K562 (cell line): ENCODE measurements at regions not wholly inside any gene's neighbourhood (a gene's known extent, or its start where the extent isn't known, plus 50 kb on each side); places are given as distances from the start of the nearest gene placed in this dataset.

Experiments
- FOXM1 ChIP-seq, 2 experiments: fragments of 450-650 bp in 1 of 2; sonication (generic) in 1 of 2; formaldehyde crosslinking in 1 of 2; IDR thresholded peaks; 2 replicates each; pipeline versions ENCODE4 v1.6.1 to v1.9.0; 2017 to 2022; ENCODE audit warnings: low read depth in 2 of 2, mild to moderate bottlenecking in 2 of 2, missing genetic modification reagents in 1 of 2, moderate library complexity in 1 of 2
- GATA2 ChIP-seq: sonication (generic); formaldehyde crosslinking; IDR thresholded peaks from 2 replicates; pipeline ENCODE4 v1.4.0; 2020; ENCODE audit warnings: mild to moderate bottlenecking, missing genetic modification reagents
- ZNF274 ChIP-seq: IDR thresholded peaks from 2 replicates; pipeline ENCODE4 v1.6.1; 2011; ENCODE audit warnings: low read depth, mild to moderate bottlenecking, low read length, moderate library complexity, borderline replicate concordance
- ZNF668 ChIP-seq: fragments of 250-450 bp; sonication (Bioruptor Pico); IDR thresholded peaks from 2 replicates; pipeline ENCODE4 v1.8.0; 2022; ENCODE audit warnings: mild to moderate bottlenecking, inconsistent platforms
- TF ChIP-seq, protein P1 (sequence below), 3 experiments: fragments of 200-800 bp in 1 of 3; sonication (Bioruptor generic) in 1 of 3; sonication (generic) in 1 of 3; formaldehyde crosslinking in 1 of 3; IDR thresholded peaks; 2 replicates each; pipeline versions ENCODE4 v1.6.1 to v1.8.0; 2016 to 2022; ENCODE audit warnings: mild to moderate bottlenecking in 2 of 3, missing compliant biosample characterization in 2 of 3, missing genetic modification characterization in 2 of 3, missing genetic modification reagents in 1 of 3

DNA sequence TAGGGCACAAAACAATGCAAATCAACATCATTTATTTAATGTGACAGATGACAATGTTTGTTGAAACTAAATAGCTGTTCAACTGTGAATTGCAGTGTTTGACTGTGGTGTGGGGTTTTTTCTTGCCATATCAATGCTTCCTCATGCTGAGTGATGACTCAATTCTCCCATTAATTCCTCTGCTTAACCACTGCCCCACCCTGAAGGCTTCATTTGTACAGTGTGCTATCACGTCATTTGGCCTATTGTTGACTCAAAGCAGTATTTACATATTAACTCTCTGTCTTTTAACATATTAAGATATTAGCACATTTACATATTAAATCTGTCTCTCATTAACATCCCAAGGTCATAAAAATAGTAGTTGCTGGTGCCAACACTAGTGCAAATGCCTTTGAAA is 164.8 kb upstream of the NRXN3 start:
- TF ChIP-seq GATA2 (CRISPR knock-in tag) (no peak), ZNF668 (CRISPR knock-in tag) (no peak), FOXM1 (IDR thresholded peaks at IDR 0.05; ENCODE audit: low read depth) (no peak), FOXM1 (CRISPR knock-in tag; IDR thresholded peaks at IDR 0.05; ENCODE audit: low read depth) (no peak), ZNF274 (no peak)
- TF ChIP-seq, protein P1, sequence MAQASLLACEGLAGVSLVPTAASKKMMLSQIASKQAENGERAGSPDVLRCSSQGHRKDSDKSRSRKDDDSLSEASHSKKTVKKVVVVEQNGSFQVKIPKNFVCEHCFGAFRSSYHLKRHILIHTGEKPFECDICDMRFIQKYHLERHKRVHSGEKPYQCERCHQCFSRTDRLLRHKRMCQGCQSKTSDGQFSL (CRISPR knock-in tag; IDR thresholded peaks at IDR 0.05): no peak
- TF ChIP-seq, protein P1 (tag; IDR thresholded peaks at IDR 0.05): no peak
